ENCODE measurements at regions not wholly inside any gene's neighbourhood (a gene's known extent, or its start where the extent isn't known, plus 50 kb on each side); places are given as distances from the start of the nearest gene placed in this dataset.

GRCh38 chr5:89756955-89757354 lies 652.6 kb downstream of the CETN3 start:
- Histone ChIP-seq H4K20me1 (ENCODE audit: insufficient read depth) (no peaks in the 10 kb centered on the region), H3K27me3 (ENCODE audit: insufficient read depth, low read depth, low read length) (no peaks in the 10 kb centered on the region), H3F3A (ENCODE audit: insufficient read depth, low read length, poor library complexity, severe bottlenecking) (no peaks in the 10 kb centered on the region), H3K9me3 (ENCODE audit: low read length) (no peaks in the 10 kb centered on the region), H3K9me2 (ENCODE audit: insufficient read depth, low read length) (no peaks in the 10 kb centered on the region), H2AFZ (ENCODE audit: low read depth, low read length) (no peak overlapping the region), H3K27ac (ENCODE audit: low read length) (no peak overlapping the region), H3K4me2 (ENCODE audit: low read length) (no peak overlapping the region), H3K9ac (ENCODE audit: low read length) (no peak overlapping the region), H3K79me2 (replicated peaks; ENCODE audit: insufficient read depth, low read length) (no peaks in the 10 kb centered on the region), H3K4me3 (ENCODE audit: low read length) (no peak overlapping the region), H3K36me3 (ENCODE audit: insufficient read depth, low read length) (no peaks in the 10 kb centered on the region)
- no peak for TF ChIP-seq POLR2AphosphoS5 (IDR thresholded peaks at IDR 0.05)
- TF ChIP-seq EZH2 (IDR thresholded peaks at IDR 0.05; ENCODE audit: borderline replicate concordance, insufficient read depth, low read length, poor library complexity, severe bottlenecking): no peak
- TF ChIP-seq MXI1 (conservative IDR thresholded peaks at IDR 0.05; ENCODE audit: poor library complexity, severe bottlenecking): no peak
- no peak for TF ChIP-seq CTCF (IDR thresholded peaks at IDR 0.05; ENCODE audit: poor library complexity, severe bottlenecking)
- TF ChIP-seq REST (IDR thresholded peaks at IDR 0.05; ENCODE audit: borderline replicate concordance): no peak
- TF ChIP-seq RAD21 (conservative IDR thresholded peaks at IDR 0.05): no peak
- no peak for TF ChIP-seq TAF1 (IDR thresholded peaks at IDR 0.05; ENCODE audit: low read depth)
- TF ChIP-seq SMC3 (conservative IDR thresholded peaks at IDR 0.05; ENCODE audit: poor library complexity): no peak
- no peak for TF ChIP-seq EP300 (conservative IDR thresholded peaks at IDR 0.05; ENCODE audit: poor library complexity, severe bottlenecking)

GRCh38 chr5:89755024-89755423 lies 654.5 kb downstream of the CETN3 start:
- Histone ChIP-seq H3K4me2 (ENCODE audit: low read length) (no peak overlapping the region), H4K20me1 (ENCODE audit: insufficient read depth) (no peaks in the 10 kb centered on the region), H3K4me3 (ENCODE audit: low read length) (no peak overlapping the region), H3K36me3 (ENCODE audit: insufficient read depth, low read length) (no peaks in the 10 kb centered on the region), H3K9me2 (ENCODE audit: insufficient read depth, low read length) (no peaks in the 10 kb centered on the region), H3K27me3 (ENCODE audit: insufficient read depth, low read depth, low read length) (no peaks in the 10 kb centered on the region), H3K27ac (ENCODE audit: low read length) (no peak overlapping the region), H3K9me3 (ENCODE audit: low read length) (no peaks in the 10 kb centered on the region), H3K9ac (ENCODE audit: low read length) (no peak overlapping the region), H2AFZ (ENCODE audit: low read depth, low read length) (no peak overlapping the region), H3F3A (ENCODE audit: insufficient read depth, low read length, poor library complexity, severe bottlenecking) (no peaks in the 10 kb centered on the region), H3K79me2 (replicated peaks; ENCODE audit: insufficient read depth, low read length) (no peaks in the 10 kb centered on the region)
- TF ChIP-seq MXI1 (conservative IDR thresholded peaks at IDR 0.05; ENCODE audit: poor library complexity, severe bottlenecking): no peak
- no peak for TF ChIP-seq TAF1 (IDR thresholded peaks at IDR 0.05; ENCODE audit: low read depth)
- TF ChIP-seq EP300 (conservative IDR thresholded peaks at IDR 0.05; ENCODE audit: poor library complexity, severe bottlenecking): no peak
- TF ChIP-seq REST (IDR thresholded peaks at IDR 0.05; ENCODE audit: borderline replicate concordance): no peak
- TF ChIP-seq RAD21 (conservative IDR thresholded peaks at IDR 0.05): no peak
- TF ChIP-seq SMC3 (conservative IDR thresholded peaks at IDR 0.05; ENCODE audit: poor library complexity): no peak
- TF ChIP-seq EZH2 (IDR thresholded peaks at IDR 0.05; ENCODE audit: borderline replicate concordance, insufficient read depth, low read length, poor library complexity, severe bottlenecking): no peak
- no peak for TF ChIP-seq CTCF (IDR thresholded peaks at IDR 0.05; ENCODE audit: poor library complexity, severe bottlenecking)
- TF ChIP-seq POLR2AphosphoS5 (IDR thresholded peaks at IDR 0.05): no peak

Data from neural cell (in vitro differentiated cells).